Heart left ventricle (tissue), 16 donors: ENCODE measurements at regions not wholly inside any gene's neighbourhood (a gene's known extent, or its start where the extent isn't known, plus 50 kb on each side); places are given as distances from the start of the nearest gene placed in this dataset.

Source experiments
- ATAC-seq, 4 donors: fragments of 200-7000 bp; cut with Tn5 transposase; one replicate each; pipeline ENCODE4 v1.9.1; 2020 to 2022; ENCODE audit warnings: moderate library complexity in 4 of 4, mild to moderate bottlenecking in 3 of 4, moderate number of reproducible peaks in 1 of 4
- DNase-seq, 5 donors: peaks; one replicate each; pipeline ENCODE4 v3.0.0-alpha.2; 2020
- H3K27ac ChIP-seq, 12 donors: fragments of 200-600 bp; sonication (generic) in 4 of 12; one replicate each; pipeline versions ENCODE4 v1.5.0 to v1.8.0; 2016 to 2022; ENCODE audit warnings: mild to moderate bottlenecking in 2 of 12
- H3K27me3 ChIP-seq, 9 donors: fragments of 200-600 bp; sonication (generic) in 2 of 9; one replicate each; pipeline versions ENCODE4 v1.5.1 to v1.8.0; 2016 to 2022; ENCODE audit warnings: mild to moderate bottlenecking in 3 of 9
- H3K36me3 ChIP-seq, 9 donors: fragments of 200-600 bp; sonication (generic) in 2 of 9; one replicate each; pipeline versions ENCODE4 v1.5.0 to v1.8.0; 2018 to 2022; ENCODE audit warnings: mild to moderate bottlenecking in 2 of 9
- H3K4me1 ChIP-seq, 12 donors: fragments of 200-600 bp; sonication (generic) in 4 of 12; one replicate each; pipeline versions ENCODE4 v1.5.0 to v1.8.0; 2016 to 2022; ENCODE audit warnings: mild to moderate bottlenecking in 3 of 12
- H3K4me3 ChIP-seq, 12 donors: fragments of 200-600 bp; sonication (generic) in 4 of 12; one replicate each; pipeline versions ENCODE4 v1.5.0 to v1.8.0; 2017 to 2022; ENCODE audit warnings: mild to moderate bottlenecking in 9 of 12, moderate library complexity in 4 of 12
- H3K9me3 ChIP-seq, 12 donors: fragments of 200-600 bp; sonication (generic) in 4 of 12; one replicate each; pipeline versions ENCODE4 v1.5.0 to v1.8.0; 2016 to 2022; ENCODE audit warnings: mild to moderate bottlenecking in 1 of 12
- CTCF ChIP-seq, 12 donors: fragments of 200-600 bp; sonication (generic) in 4 of 12; IDR thresholded peaks; one replicate each; pipeline versions ENCODE4 v1.5.0 to v1.8.0; 2018 to 2022; ENCODE audit warnings: antibody characterized with exemption in 12 of 12, mild to moderate bottlenecking in 5 of 12
- POLR2A ChIP-seq, 2 donors: fragments of 450-650 bp; IDR thresholded peaks; one replicate each; pipeline ENCODE4 v1.6.1; 2017; ENCODE audit warnings: antibody characterized with exemption in 2 of 2, mild to moderate bottlenecking in 2 of 2, moderate library complexity in 2 of 2
- WGBS, 4 donors: extraction: QIAGEN DNeasy Blood & Tissue Kit in 2 of 4; methylation state at CpG; one replicate each; pipeline versions ENCODE4 v1.1.5 to v1.1.7; 2013 to 2018; 5-methylcytosine and 5-hydroxymethylcytosine counted together
- intact Hi-C, 10 donors: fragments of 100-400 bp; cut with DNase I; formaldehyde crosslinking; loops; one replicate each; pipeline versions ENCODE4 v1.11.1 to v1.14.2; 2022
- donor health status: ischemic (EF 13 %, LVEDD 7.1; RV severe dilation, severe dysfunction).
- donor health status: healthy with polysubstance abuse.
- donor health status: DM: no; HTN: yes; CAD: no.
- donor health status: DM: no; HTN: no; CAD: no.
- donor health status: ischemic (EF 25% LVEDD 6.9; RV normal size, moderate dysfunction).
- donor health status: ischemic (EF 25% LVEDD 5.7; RV mildly dilated, moderate dysfunction).
- donor health status: healthy.
- donor health status: DM: yes; HTN: yes; CAD: no.
- donor health status: ischemic (EF 35%, LVEDD 5.7; RV mildly dilated, moderate dysfunction).
- donor health status: nonischemic (EF 11% LVEDD 7.7; RV severe dilation, severe dysfunction).
- donor health status: DM: yes; HTN: yes; CAD: no.
- donor health status: PGD.
- donor health status: ischemic (EF 29% LVEDD 5.4; RV normal size, mild dysfunction).
- donor health status: nonischemic (EF 23%, LVEDD 6.1; RV moderate dilation, normal function).

GRCh38 chr5:164649266-164649665 lies 1143.8 kb downstream of the MAT2B start:
- no peaks in the 10 kb centered on the region for H3K27me3 ChIP-seq
- H3K4me3 ChIP-seq, result no peak overlapping the region
- ATAC-seq (no peak), DNase-seq (no peak)
- intact Hi-C loops, result no loop called here
- H3K36me3 ChIP-seq, result no peaks in the 10 kb centered on the region
- H3K27ac ChIP-seq, result no peak overlapping the region
- H3K4me1 ChIP-seq, result no peaks in the 10 kb centered on the region
- TF ChIP-seq CTCF (IDR thresholded peaks at IDR 0.05), result no peak
- TF ChIP-seq POLR2A (IDR thresholded peaks at IDR 0.05), result no peak
- peaks cover 0 to 4% (median 0%) of the 10 kb centered on the region in 12 donors for H3K9me3 ChIP-seq

GRCh38 chr5:164650427-164650826 lies 1145.0 kb downstream of the MAT2B start:
- TF ChIP-seq POLR2A (IDR thresholded peaks at IDR 0.05), result no peak
- TF ChIP-seq CTCF (IDR thresholded peaks at IDR 0.05), result no peak
- peaks cover 0 to 1% (median 0%) of the 10 kb centered on the region in 12 donors for H3K9me3 ChIP-seq
- ATAC-seq (no peak), DNase-seq (no peak)
- no peak overlapping the region for H3K27ac ChIP-seq
- H3K27me3 ChIP-seq, result no peaks in the 10 kb centered on the region
- no peaks in the 10 kb centered on the region for H3K36me3 ChIP-seq
- WGBS, 4 donors, result 81 to 93% (median 87%) methylated on average over 1 of the region's 1 CpG
- intact Hi-C loops, result no loop called here
- no peak overlapping the region for H3K4me3 ChIP-seq
- H3K4me1 ChIP-seq, result no peaks in the 10 kb centered on the region

- DNase-seq, result no peak
- WGBS, 4 donors, result 75 to 79% (median 78%) methylated on average over 7 of the region's 7 CpGs
- H3K4me3 ChIP-seq, result peak overlapping the region in 1 of 12 donors; percentile 9
- no peaks in the 10 kb centered on the region for H3K36me3 ChIP-seq
- intact Hi-C loops, result no loop called here
- no peaks in the 10 kb centered on the region for H3K27me3 ChIP-seq
- ATAC-seq, result no peak
- peak overlapping the region in 1 of 12 donors; percentile 63 for H3K27ac ChIP-seq
- TF ChIP-seq POLR2A (IDR thresholded peaks at IDR 0.05) (no peak), CTCF (IDR thresholded peaks at IDR 0.05) (no peak)
- no peaks in the 10 kb centered on the region for H3K4me1 ChIP-seq
- no peaks in the 10 kb centered on the region for H3K9me3 ChIP-seq
Measured at GRCh38 chr5:164651546-164652275, 1146.3 kb downstream of the MAT2B start.

GRCh38 chr5:164652276-164652660 lies 1146.8 kb downstream of the MAT2B start:
- Histone ChIP-seq H3K36me3 (no peaks in the 10 kb centered on the region), H3K27me3 (no peaks in the 10 kb centered on the region), H3K27ac (peak overlapping the region in 1 of 12 donors; percentile 63), H3K9me3 (no peaks in the 10 kb centered on the region), H3K4me1 (no peaks in the 10 kb centered on the region), H3K4me3 (peak overlapping the region in 1 of 12 donors; percentile 9)
- no peak for TF ChIP-seq CTCF (IDR thresholded peaks at IDR 0.05)
- TF ChIP-seq POLR2A (IDR thresholded peaks at IDR 0.05), result no peak
- no peak for ATAC-seq
- intact Hi-C loops, result no loop called here
- DNase-seq, result no peak
- WGBS, 4 donors, result 52 to 68% (median 64%) methylated on average over 1 of the region's 1 CpG
